ENCODE measurements at regions not wholly inside any gene's neighbourhood (a gene's known extent, or its start where the extent isn't known, plus 50 kb on each side); places are given as distances from the start of the nearest gene placed in this dataset.

GRCh38 chr1:191910245-191910644 is 248.0 kb upstream of the RGS18 start:
- DNase-seq, result no peak

GRCh38 chr1:191912517-191912916 is 245.7 kb upstream of the RGS18 start:
- no peak for DNase-seq

DNA sequence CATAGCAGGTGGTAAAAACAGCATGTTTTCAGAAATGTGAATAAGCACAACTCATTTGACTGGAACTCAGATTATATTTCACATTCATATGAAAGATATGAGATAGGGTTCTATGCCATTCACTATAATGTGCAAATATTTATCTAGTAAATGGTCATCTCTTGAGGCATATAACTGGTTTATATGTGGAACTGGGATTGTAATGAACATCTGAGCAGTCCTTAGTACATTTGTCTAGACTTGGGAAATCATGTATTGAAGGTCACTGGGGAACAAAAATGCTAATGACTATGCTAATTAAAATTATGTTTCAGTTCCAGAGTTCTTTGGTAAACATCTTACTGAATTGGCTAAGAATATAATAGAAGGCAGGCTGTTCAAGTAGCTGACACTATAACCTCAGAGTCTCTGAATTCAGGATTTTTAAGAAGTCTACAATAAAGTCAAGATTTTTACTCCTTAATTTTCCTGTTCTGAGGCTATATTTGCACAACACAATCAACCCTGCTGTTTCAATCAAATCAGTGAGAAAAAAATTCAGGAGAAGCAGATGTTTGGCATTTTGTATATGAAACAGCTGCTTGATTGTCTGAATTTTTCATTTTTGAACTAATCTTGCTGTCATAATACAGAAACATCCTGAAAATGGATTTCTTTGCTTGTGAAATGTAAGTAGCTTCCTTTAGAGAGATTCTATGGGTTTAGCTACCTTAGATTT is 244.8 kb upstream of the RGS18 start:
- no peak for DNase-seq

- DNase-seq, result no peak
Observed at GRCh38 chr1:191929383-191929782, 228.9 kb upstream of the RGS18 start.

- no peak for DNase-seq
Observed at GRCh38 chr1:191943684-191944083, 214.6 kb upstream of the RGS18 start.

- peak; percentile 25 for DNase-seq
Observed at GRCh38 chr1:191953526-191953925, 204.7 kb upstream of the RGS18 start.

DNA sequence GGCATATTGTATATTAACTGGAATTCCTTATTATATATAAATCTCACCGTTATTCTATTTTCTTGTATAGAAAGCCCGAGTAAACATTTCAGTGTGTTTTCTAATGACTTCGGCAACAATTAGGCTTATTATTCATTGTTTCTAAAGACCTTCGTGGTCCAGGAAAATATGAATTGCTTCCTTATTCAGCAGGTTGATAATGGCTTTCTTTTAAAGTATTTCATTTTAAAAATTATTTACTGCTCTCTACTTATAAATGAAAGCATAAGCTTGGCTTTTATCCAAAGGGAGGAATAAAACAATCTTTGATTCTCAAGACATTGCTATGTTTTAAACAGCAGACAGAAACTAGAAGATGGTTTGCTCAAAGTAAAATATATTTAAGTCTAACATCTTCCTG is 198.4 kb upstream of the RGS18 start:
- DNase-seq, result no peak

GRCh38 chr1:191963286-191963685 is 195.0 kb upstream of the RGS18 start:
- DNase-seq, result no peak

GRCh38 chr1:191963781-191964455 is 194.3 kb upstream of the RGS18 start:
- no peak for DNase-seq

DNA sequence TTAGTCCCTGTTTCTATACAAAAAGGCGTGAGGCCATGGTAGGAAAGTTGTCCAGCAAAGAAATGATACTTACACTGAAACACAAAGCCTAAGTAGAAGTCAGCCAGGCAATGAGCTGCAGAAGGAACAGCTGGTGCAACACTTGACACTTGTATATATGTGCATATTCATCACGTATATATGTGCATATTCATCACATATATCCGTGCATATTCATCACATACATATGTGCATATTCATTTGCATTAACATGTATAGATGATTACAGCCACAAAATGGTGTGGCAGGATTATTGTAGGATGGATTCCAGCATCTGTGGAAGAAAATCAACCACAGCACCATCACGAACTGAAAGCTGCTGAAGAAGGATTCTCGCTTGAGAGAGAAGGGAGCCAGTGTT is 189.0 kb upstream of the RGS18 start:
- DNase-seq, result no peak

GRCh38 chr1:191970116-191970515 is 188.1 kb upstream of the RGS18 start:
- no peak for DNase-seq

- DNase-seq, result no peak
Observed at GRCh38 chr1:191971447-191971846, 186.8 kb upstream of the RGS18 start.

GRCh38 chr1:191974004-191974403 is 184.3 kb upstream of the RGS18 start:
- DNase-seq, result no peak

- no peak for DNase-seq
Observed at GRCh38 chr1:191977874-191978506, 180.3 kb upstream of the RGS18 start.

GRCh38 chr1:191984856-191985255 is 173.4 kb upstream of the RGS18 start:
- no peak for DNase-seq

DNA sequence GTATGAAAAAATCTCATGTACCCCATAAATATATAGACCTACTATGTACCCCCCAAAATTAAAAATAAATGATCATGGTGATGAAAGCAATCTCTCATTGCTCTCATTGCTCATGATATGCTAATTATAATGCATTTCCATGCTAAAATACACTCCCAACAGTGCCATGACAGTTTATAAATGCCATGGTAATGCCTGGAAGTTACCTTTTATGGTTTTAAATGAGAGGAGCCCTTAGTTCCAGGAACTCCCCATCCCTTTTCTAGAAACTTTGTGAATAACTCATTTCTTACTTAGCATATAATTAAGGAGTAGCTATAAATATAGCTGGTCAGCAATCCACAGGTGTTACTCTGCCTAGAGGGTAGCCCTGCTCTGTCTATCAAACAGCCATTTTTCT is 166.1 kb upstream of the RGS18 start:
- no peak for DNase-seq

DNA sequence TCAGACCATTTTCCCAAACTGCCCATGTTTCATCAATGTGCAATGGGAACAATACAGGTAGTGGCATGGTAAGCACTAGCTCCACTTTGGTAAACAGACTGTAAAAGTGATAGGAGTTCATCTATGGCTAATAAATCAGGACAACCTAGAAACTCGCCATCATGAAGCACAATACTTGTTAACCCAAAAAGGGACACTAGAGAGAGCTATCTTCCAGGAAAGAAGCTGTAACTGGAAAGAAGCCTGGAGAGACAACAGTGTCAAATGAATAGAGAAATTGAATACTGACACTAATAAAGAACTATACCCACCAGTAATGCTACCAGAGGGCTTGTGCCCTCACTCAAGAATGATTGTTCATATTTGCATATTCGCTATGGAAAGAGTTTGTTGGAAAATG is 164.7 kb upstream of the RGS18 start:
- peak; percentile 81 for DNase-seq

GRCh38 chr1:192002063-192002462 is 156.2 kb upstream of the RGS18 start:
- no peak for DNase-seq

- DNase-seq, result peak; percentile 28
Observed at GRCh38 chr1:192003295-192004077, 154.8 kb upstream of the RGS18 start.

DNA sequence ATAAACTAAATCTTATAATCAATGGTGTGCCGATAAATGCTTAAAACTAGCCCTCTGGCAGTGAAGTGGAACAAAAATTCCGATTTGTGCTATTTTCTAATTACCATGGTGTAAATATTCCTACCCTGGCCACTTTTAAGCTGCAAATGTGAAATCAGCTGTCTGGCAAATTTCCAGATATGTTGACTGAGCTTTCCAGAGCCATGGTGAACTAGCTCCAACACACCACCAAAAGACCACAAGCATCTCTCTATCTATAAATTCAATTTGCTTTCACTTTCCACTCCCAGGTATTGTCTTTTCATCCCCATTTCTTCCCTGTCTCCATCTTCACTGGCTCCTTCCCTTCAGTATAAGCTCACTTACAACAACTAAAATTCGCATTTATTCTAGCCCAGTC is 152.3 kb upstream of the RGS18 start:
- peak; percentile 68 for DNase-seq

GRCh38 chr1:192008281-192008825 is 149.9 kb upstream of the RGS18 start:
- DNase-seq, result no peak

DNA sequence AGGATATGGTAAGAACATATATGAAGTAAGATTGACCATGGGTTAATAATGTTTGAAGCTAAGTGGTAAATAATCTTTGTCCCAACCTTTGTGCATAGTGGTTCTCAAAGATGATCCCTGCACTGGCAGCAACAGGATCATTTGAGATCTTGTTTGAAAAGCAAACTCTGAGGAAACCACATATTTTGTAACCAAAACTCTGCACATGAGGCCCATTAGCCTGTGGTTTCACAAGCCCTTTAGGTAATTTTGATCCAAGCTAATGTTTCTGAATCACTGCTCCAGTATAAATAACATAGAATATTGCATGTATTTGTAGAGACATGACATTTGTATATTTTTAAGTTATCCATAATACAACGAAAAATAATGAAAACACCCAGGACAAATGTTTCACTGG is 147.9 kb upstream of the RGS18 start:
- DNase-seq, result no peak

GRCh38 chr1:192011525-192011924 is 146.7 kb upstream of the RGS18 start:
- no peak for DNase-seq

All from OCI-M1 (cell line).